ENCODE measurements at regions not wholly inside any gene's neighbourhood (a gene's known extent, or its start where the extent isn't known, plus 50 kb on each side); places are given as distances from the start of the nearest gene placed in this dataset.

GRCh38 chr13:68264692-68265091 is 1034.6 kb upstream of the PCDH9 start:
- TF ChIP-seq, protein P1, sequence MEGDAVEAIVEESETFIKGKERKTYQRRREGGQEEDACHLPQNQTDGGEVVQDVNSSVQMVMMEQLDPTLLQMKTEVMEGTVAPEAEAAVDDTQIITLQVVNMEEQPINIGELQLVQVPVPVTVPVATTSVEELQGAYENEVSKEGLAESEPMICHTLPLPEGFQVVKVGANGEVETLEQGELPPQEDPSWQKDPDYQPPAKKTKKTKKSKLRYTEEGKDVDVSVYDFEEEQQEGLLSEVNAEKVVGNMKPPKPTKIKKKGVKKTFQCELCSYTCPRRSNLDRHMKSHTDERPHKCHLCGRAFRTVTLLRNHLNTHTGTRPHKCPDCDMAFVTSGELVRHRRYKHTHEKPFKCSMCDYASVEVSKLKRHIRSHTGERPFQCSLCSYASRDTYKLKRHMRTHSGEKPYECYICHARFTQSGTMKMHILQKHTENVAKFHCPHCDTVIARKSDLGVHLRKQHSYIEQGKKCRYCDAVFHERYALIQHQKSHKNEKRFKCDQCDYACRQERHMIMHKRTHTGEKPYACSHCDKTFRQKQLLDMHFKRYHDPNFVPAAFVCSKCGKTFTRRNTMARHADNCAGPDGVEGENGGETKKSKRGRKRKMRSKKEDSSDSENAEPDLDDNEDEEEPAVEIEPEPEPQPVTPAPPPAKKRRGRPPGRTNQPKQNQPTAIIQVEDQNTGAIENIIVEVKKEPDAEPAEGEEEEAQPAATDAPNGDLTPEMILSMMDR (IDR thresholded peaks at IDR 0.05) = no peak
- no peak for TF ChIP-seq EZH2 (IDR thresholded peaks at IDR 0.05)

All from neural progenitor cell (in vitro differentiated cells).